K562 (cell line): ENCODE measurements at regions not wholly inside any gene's neighbourhood (a gene's known extent, or its start where the extent isn't known, plus 50 kb on each side); places are given as distances from the start of the nearest gene placed in this dataset.

ENCODE experiments used
- ATF7 ChIP-seq: fragments of 450-650 bp; IDR thresholded peaks from 2 replicates; pipeline ENCODE4 v1.7.1; 2014; ENCODE audit warnings: mild to moderate bottlenecking, moderate library complexity
- KAT7 ChIP-seq: sonication (generic); formaldehyde crosslinking; IDR thresholded peaks from 2 replicates; pipeline ENCODE4 v1.8.0; 2022; ENCODE audit warnings: missing genetic modification reagents, mild to moderate bottlenecking, borderline replicate concordance
- SIN3A ChIP-seq, 2 experiments: fragments of 150-350 bp in 1 of 2; IDR thresholded peaks; 2 replicates each; pipeline ENCODE4 v1.6.1; 2011 to 2016; ENCODE audit warnings: borderline replicate concordance in 2 of 2, low read depth in 2 of 2, low read length in 2 of 2, mild to moderate bottlenecking in 2 of 2, moderate library complexity in 2 of 2; ENCODE audit not compliant: control insufficient read depth in 1 of 2
- ZNF146 ChIP-seq: IDR thresholded peaks from one replicate; pipeline ENCODE4 v1.6.1; 2018; ENCODE audit warnings: missing compliant biosample characterization; ENCODE audit not compliant: unreplicated experiment
- ZNF23 ChIP-seq: fragments of 250-450 bp; sonication (Bioruptor Pico); IDR thresholded peaks from 2 replicates; pipeline ENCODE4 v1.4.0; 2020; ENCODE audit warnings: mild to moderate bottlenecking
- ZNF384 ChIP-seq: IDR thresholded peaks from 2 replicates; pipeline ENCODE4 v1.6.1; 2012; ENCODE audit warnings: low read depth, low read length, improper control_type of control experiment
- TF ChIP-seq, protein P1 (sequence below): sonication (generic); formaldehyde crosslinking; IDR thresholded peaks from 2 replicates; pipeline ENCODE4 v1.4.0; 2020; ENCODE audit warnings: mild to moderate bottlenecking, missing genetic modification reagents
- TF ChIP-seq, protein P2 (sequence below), 3 experiments: IDR thresholded peaks in 2 of 3; conservative IDR thresholded peaks in 1 of 3; 2 replicates each; pipeline ENCODE4 v1.5.1; 2011 to 2012; ENCODE audit warnings: low read length in 3 of 3, mild to moderate bottlenecking in 3 of 3, control low read depth in 2 of 3, improper control_type of control experiment in 1 of 3, inconsistent platforms in 1 of 3, low read depth in 1 of 3, mixed read lengths in 1 of 3, moderate library complexity in 1 of 3; ENCODE audit not compliant: insufficient read depth in 2 of 3
- TF ChIP-seq, protein P3 (sequence below), 2 experiments: fragments of 450-650 bp; formaldehyde crosslinking in 1 of 2; IDR thresholded peaks; 2 replicates each; pipeline versions ENCODE4 v1.4.0 to v1.6.1; 2014 to 2020; ENCODE audit warnings: mild to moderate bottlenecking in 2 of 2, borderline replicate concordance in 1 of 2, low read depth in 1 of 2
- TF ChIP-seq, protein P4 (sequence below): fragments of 450-650 bp; IDR thresholded peaks from 2 replicates; pipeline ENCODE4 v1.6.1; 2018; ENCODE audit not compliant: partially characterized antibody

DNA sequence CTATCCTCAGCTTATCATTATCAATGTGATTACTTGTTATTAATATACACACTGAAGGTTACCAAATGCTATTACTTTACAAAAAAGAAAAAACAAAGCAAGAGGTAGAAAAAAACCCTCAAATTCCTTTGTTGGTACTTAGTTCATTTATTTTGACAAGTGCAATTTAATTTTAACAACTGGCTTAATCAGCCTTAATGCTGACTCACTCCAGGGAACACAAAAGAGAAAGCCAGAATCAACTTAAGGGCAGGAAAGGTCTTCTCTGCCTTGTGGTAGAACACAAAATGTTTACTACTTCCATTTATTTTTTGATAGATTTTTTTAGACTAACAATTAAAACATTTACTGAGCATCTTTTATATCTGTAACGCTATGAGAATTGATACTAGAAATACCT lies 417.1 kb downstream of the PCDH17 start:
- TF ChIP-seq ZNF384 = no peak
- TF ChIP-seq, protein P1, sequence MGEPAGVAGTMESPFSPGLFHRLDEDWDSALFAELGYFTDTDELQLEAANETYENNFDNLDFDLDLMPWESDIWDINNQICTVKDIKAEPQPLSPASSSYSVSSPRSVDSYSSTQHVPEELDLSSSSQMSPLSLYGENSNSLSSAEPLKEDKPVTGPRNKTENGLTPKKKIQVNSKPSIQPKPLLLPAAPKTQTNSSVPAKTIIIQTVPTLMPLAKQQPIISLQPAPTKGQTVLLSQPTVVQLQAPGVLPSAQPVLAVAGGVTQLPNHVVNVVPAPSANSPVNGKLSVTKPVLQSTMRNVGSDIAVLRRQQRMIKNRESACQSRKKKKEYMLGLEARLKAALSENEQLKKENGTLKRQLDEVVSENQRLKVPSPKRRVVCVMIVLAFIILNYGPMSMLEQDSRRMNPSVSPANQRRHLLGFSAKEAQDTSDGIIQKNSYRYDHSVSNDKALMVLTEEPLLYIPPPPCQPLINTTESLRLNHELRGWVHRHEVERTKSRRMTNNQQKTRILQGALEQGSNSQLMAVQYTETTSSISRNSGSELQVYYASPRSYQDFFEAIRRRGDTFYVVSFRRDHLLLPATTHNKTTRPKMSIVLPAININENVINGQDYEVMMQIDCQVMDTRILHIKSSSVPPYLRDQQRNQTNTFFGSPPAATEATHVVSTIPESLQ (CRISPR knock-in tag) = no peak
- TF ChIP-seq, protein P2, sequence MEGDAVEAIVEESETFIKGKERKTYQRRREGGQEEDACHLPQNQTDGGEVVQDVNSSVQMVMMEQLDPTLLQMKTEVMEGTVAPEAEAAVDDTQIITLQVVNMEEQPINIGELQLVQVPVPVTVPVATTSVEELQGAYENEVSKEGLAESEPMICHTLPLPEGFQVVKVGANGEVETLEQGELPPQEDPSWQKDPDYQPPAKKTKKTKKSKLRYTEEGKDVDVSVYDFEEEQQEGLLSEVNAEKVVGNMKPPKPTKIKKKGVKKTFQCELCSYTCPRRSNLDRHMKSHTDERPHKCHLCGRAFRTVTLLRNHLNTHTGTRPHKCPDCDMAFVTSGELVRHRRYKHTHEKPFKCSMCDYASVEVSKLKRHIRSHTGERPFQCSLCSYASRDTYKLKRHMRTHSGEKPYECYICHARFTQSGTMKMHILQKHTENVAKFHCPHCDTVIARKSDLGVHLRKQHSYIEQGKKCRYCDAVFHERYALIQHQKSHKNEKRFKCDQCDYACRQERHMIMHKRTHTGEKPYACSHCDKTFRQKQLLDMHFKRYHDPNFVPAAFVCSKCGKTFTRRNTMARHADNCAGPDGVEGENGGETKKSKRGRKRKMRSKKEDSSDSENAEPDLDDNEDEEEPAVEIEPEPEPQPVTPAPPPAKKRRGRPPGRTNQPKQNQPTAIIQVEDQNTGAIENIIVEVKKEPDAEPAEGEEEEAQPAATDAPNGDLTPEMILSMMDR (IDR thresholded peaks at IDR 0.05 in 2 of 3, conservative IDR thresholded peaks at IDR 0.05 in 1 of 3; ENCODE audit: insufficient read depth in 2 of 3, low read depth in 1 of 3, low read length in 3 of 3) = no peak
- TF ChIP-seq ATF7 = no peak
- TF ChIP-seq, protein P3, sequence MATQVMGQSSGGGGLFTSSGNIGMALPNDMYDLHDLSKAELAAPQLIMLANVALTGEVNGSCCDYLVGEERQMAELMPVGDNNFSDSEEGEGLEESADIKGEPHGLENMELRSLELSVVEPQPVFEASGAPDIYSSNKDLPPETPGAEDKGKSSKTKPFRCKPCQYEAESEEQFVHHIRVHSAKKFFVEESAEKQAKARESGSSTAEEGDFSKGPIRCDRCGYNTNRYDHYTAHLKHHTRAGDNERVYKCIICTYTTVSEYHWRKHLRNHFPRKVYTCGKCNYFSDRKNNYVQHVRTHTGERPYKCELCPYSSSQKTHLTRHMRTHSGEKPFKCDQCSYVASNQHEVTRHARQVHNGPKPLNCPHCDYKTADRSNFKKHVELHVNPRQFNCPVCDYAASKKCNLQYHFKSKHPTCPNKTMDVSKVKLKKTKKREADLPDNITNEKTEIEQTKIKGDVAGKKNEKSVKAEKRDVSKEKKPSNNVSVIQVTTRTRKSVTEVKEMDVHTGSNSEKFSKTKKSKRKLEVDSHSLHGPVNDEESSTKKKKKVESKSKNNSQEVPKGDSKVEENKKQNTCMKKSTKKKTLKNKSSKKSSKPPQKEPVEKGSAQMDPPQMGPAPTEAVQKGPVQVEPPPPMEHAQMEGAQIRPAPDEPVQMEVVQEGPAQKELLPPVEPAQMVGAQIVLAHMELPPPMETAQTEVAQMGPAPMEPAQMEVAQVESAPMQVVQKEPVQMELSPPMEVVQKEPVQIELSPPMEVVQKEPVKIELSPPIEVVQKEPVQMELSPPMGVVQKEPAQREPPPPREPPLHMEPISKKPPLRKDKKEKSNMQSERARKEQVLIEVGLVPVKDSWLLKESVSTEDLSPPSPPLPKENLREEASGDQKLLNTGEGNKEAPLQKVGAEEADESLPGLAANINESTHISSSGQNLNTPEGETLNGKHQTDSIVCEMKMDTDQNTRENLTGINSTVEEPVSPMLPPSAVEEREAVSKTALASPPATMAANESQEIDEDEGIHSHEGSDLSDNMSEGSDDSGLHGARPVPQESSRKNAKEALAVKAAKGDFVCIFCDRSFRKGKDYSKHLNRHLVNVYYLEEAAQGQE (IDR thresholded peaks at IDR 0.05; ENCODE audit: borderline replicate concordance) = no peak
- TF ChIP-seq, protein P3 (CRISPR knock-in tag; IDR thresholded peaks at IDR 0.05; ENCODE audit: low read depth) = no peak
- no peak for TF ChIP-seq ZNF23
- no peak for TF ChIP-seq SIN3A (IDR thresholded peaks at IDR 0.05; ENCODE audit: borderline replicate concordance in 2 of 2, control insufficient read depth in 1 of 2, low read depth in 2 of 2, low read length in 2 of 2)
- no peak for TF ChIP-seq KAT7 (CRISPR knock-in tag)
- no peak for TF ChIP-seq ZNF146 (CRISPR knock-in tag)
- TF ChIP-seq, protein P4, sequence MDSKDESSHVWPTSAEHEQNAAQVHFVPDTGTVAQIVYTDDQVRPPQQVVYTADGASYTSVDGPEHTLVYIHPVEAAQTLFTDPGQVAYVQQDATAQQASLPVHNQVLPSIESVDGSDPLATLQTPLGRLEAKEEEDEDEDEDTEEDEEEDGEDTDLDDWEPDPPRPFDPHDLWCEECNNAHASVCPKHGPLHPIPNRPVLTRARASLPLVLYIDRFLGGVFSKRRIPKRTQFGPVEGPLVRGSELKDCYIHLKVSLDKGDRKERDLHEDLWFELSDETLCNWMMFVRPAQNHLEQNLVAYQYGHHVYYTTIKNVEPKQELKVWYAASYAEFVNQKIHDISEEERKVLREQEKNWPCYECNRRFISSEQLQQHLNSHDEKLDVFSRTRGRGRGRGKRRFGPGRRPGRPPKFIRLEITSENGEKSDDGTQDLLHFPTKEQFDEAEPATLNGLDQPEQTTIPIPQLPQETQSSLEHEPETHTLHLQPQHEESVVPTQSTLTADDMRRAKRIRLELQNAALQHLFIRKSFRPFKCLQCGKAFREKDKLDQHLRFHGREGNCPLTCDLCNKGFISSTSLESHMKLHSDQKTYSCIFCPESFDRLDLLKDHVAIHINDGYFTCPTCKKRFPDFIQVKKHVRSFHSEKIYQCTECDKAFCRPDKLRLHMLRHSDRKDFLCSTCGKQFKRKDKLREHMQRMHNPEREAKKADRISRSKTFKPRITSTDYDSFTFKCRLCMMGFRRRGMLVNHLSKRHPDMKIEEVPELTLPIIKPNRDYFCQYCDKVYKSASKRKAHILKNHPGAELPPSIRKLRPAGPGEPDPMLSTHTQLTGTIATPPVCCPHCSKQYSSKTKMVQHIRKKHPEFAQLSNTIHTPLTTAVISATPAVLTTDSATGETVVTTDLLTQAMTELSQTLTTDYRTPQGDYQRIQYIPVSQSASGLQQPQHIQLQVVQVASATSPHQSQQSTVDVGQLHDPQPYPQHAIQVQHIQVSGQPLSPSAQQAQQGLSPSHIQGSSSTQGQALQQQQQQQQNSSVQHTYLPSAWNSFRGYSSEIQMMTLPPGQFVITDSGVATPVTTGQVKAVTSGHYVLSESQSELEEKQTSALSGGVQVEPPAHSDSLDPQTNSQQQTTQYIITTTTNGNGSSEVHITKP = no peak
